Colonic mucosa (tissue), 4 donors: ENCODE measurements at regions not wholly inside any gene's neighbourhood (a gene's known extent, or its start where the extent isn't known, plus 50 kb on each side); places are given as distances from the start of the nearest gene placed in this dataset.

Experiments used
- DNase-seq: peaks from one replicate; pipeline ENCODE4 v3.0.0-alpha.2; 2020
- H3K27ac ChIP-seq: fragments of 200-600 bp; one replicate; pipeline ENCODE4 v1.8.0; 2021
- H3K27me3 ChIP-seq: fragments of 200-600 bp; one replicate; pipeline ENCODE4 v1.8.0; 2021
- H3K36me3 ChIP-seq: fragments of 200-600 bp; one replicate; pipeline ENCODE4 v1.8.0; 2021
- H3K4me1 ChIP-seq: fragments of 200-600 bp; one replicate; pipeline ENCODE4 v1.8.0; 2021; ENCODE audit warnings: mild to moderate bottlenecking
- H3K4me3 ChIP-seq: fragments of 200-600 bp; one replicate; pipeline ENCODE4 v1.8.0; 2021
- H3K9ac ChIP-seq, 2 donors: one replicate each; pipeline ENCODE4 v1.7.0; 2013; ENCODE audit warnings: control low read depth in 2 of 2, low read depth in 2 of 2, low read length in 2 of 2
- H3K9me3 ChIP-seq: fragments of 200-600 bp; one replicate; pipeline ENCODE4 v1.8.0; 2021
- CTCF ChIP-seq: fragments of 200-600 bp; IDR thresholded peaks from one replicate; pipeline ENCODE4 v1.8.0; 2022; ENCODE audit warnings: antibody characterized with exemption, mild to moderate bottlenecking
- intact Hi-C: fragments of 100-400 bp; cut with DNase I; formaldehyde crosslinking; loops from one replicate; pipeline ENCODE4 v1.14.1; 2022
- donor health status: healthy.
- donor health status: DM: no; HTN: no; CAD: no.
- donor health status: DM: no; HTN: no; CAD: no.

- intact Hi-C loops: no loop called here
These were observed 71.4 kb upstream of the MYLIP start for GRCh38 chr6:16057446-16057845.

GRCh38 chr6:16056263-16056870, 72.5 kb upstream of the MYLIP start:
- TF ChIP-seq CTCF: no peak
- Histone ChIP-seq H3K27me3 (no peaks in the 10 kb centered on the region), H3K36me3 (no peaks in the 10 kb centered on the region), H3K4me3 (no peak overlapping the region), H3K9me3 (no peaks in the 10 kb centered on the region), H3K27ac (no peak overlapping the region), H3K4me1 (no peaks in the 10 kb centered on the region), H3K9ac (no peak overlapping the region)
- intact Hi-C loops: no loop called here
- no peak for DNase-seq

More at GRCh38 chr6:16057446-16057845, 71.4 kb upstream of the MYLIP start:
- Histone ChIP-seq H3K27ac (no peak overlapping the region), H3K27me3 (no peaks in the 10 kb centered on the region), H3K4me3 (no peak overlapping the region), H3K4me1 (no peaks in the 10 kb centered on the region), H3K9ac (no peak overlapping the region), H3K36me3 (no peaks in the 10 kb centered on the region), H3K9me3 (no peaks in the 10 kb centered on the region)
- DNase-seq: no peak
- TF ChIP-seq CTCF: no peak

- Histone ChIP-seq H3K36me3 (no peaks in the 10 kb centered on the region), H3K9ac (no peak overlapping the region), H3K27me3 (no peaks in the 10 kb centered on the region), H3K27ac (no peak overlapping the region), H3K4me1 (no peaks in the 10 kb centered on the region), H3K9me3 (no peaks in the 10 kb centered on the region), H3K4me3 (no peak overlapping the region)
- TF ChIP-seq CTCF: no peak
- no peak for DNase-seq
- intact Hi-C loops: no loop called here
These were observed 73.0 kb upstream of the MYLIP start for GRCh38 chr6:16055852-16056251.

GRCh38 chr6:16049168-16049567, 79.7 kb upstream of the MYLIP start:
- intact Hi-C loops: no loop called here
- Histone ChIP-seq H3K27ac (no peak overlapping the region), H3K4me3 (no peak overlapping the region), H3K9me3 (no peaks in the 10 kb centered on the region), H3K4me1 (no peaks in the 10 kb centered on the region), H3K9ac (no peak overlapping the region), H3K36me3 (no peaks in the 10 kb centered on the region), H3K27me3 (no peaks in the 10 kb centered on the region)
- no peak for TF ChIP-seq CTCF
- no peak for DNase-seq

GRCh38 chr6:16048221-16048620, 80.7 kb upstream of the MYLIP start:
- DNase-seq: no peak
- no peak overlapping the region for H3K4me3 ChIP-seq
- no peak overlapping the region for H3K9ac ChIP-seq
- no peak overlapping the region for H3K27ac ChIP-seq
- TF ChIP-seq CTCF: no peak
- intact Hi-C loops: no loop called here
- H3K9me3 ChIP-seq: no peaks in the 10 kb centered on the region
- no peaks in the 10 kb centered on the region for H3K36me3 ChIP-seq
- H3K27me3 ChIP-seq: no peaks in the 10 kb centered on the region
- no peaks in the 10 kb centered on the region for H3K4me1 ChIP-seq
